ENCODE measurements at regions not wholly inside any gene's neighbourhood (a gene's known extent, or its start where the extent isn't known, plus 50 kb on each side); places are given as distances from the start of the nearest gene placed in this dataset.
"Not testable (repeated sequence)": the region's sequence is repeated elsewhere in the genome, so short reads cannot be mapped to it uniquely, and the experiment has no call there.

GRCh38 chr11:22920939-22921565, 60.8 kb upstream of the CCDC179 start:
- DNase-seq (ENCODE audit: low spot score): peak; percentile 48

- no peak for DNase-seq (ENCODE audit: low spot score)
Measured at GRCh38 chr11:22922672-22923071, 62.4 kb upstream of the CCDC179 start.

- no peak for DNase-seq (ENCODE audit: low spot score)
Measured at GRCh38 chr11:22923561-22923960, 63.3 kb upstream of the CCDC179 start.

GRCh38 chr11:22926341-22926740, 66.1 kb upstream of the CCDC179 start:
- DNase-seq (ENCODE audit: low spot score): no peak

GRCh38 chr11:22927793-22928192, 67.5 kb upstream of the CCDC179 start:
- no peak for DNase-seq (ENCODE audit: low spot score)

- no peak for DNase-seq (ENCODE audit: low spot score)
Measured at GRCh38 chr11:22928207-22928917, 68.1 kb upstream of the CCDC179 start.

- no peak for DNase-seq (ENCODE audit: low spot score)
Measured at GRCh38 chr11:22930816-22931594, 70.7 kb upstream of the CCDC179 start.

GRCh38 chr11:22938691-22939090, 78.4 kb upstream of the CCDC179 start:
- no peak for DNase-seq (ENCODE audit: low spot score)

GRCh38 chr11:22941544-22941943, 81.3 kb upstream of the CCDC179 start:
- DNase-seq (ENCODE audit: low spot score): not testable (repeated sequence)

- no peak for DNase-seq (ENCODE audit: low spot score)
Measured at GRCh38 chr11:22957786-22958185, 97.5 kb upstream of the CCDC179 start.

GRCh38 chr11:22974251-22974650, 114.0 kb upstream of the CCDC179 start:
- DNase-seq (ENCODE audit: low spot score): no peak

- peak; percentile 13 for DNase-seq (ENCODE audit: low spot score)
Measured at GRCh38 chr11:22976146-22976545, 115.9 kb upstream of the CCDC179 start.

- DNase-seq (ENCODE audit: low spot score): no peak
Measured at GRCh38 chr11:22982903-22983302, 122.6 kb upstream of the CCDC179 start.

GRCh38 chr11:22984045-22984444, 123.8 kb upstream of the CCDC179 start:
- no peak for DNase-seq (ENCODE audit: low spot score)

- no peak for DNase-seq (ENCODE audit: low spot score)
Measured at GRCh38 chr11:22989371-22989770, 129.1 kb upstream of the CCDC179 start.

GRCh38 chr11:22991196-22991595, 130.9 kb upstream of the CCDC179 start:
- DNase-seq (ENCODE audit: low spot score): no peak

- DNase-seq (ENCODE audit: low spot score): no peak
Measured at GRCh38 chr11:23006730-23007129, 146.5 kb upstream of the CCDC179 start.

GRCh38 chr11:23010790-23011335, 150.6 kb upstream of the CCDC179 start:
- DNase-seq (ENCODE audit: low spot score): peak; percentile 56

- no peak for DNase-seq (ENCODE audit: low spot score)
Measured at GRCh38 chr11:23012930-23013329, 152.7 kb upstream of the CCDC179 start.

GRCh38 chr11:23013509-23013908, 153.2 kb upstream of the CCDC179 start:
- no peak for DNase-seq (ENCODE audit: low spot score)

- peak; percentile 15 for DNase-seq (ENCODE audit: low spot score)
Measured at GRCh38 chr11:23021287-23021863, 161.1 kb upstream of the CCDC179 start.

- DNase-seq (ENCODE audit: low spot score): no peak
Measured at GRCh38 chr11:23022854-23023253, 162.6 kb upstream of the CCDC179 start.

Measured in mucosa of gallbladder (tissue), 1 donor.